Endothelial cell of umbilical vein (primary cell): ENCODE measurements at regions not wholly inside any gene's neighbourhood (a gene's known extent, or its start where the extent isn't known, plus 50 kb on each side); places are given as distances from the start of the nearest gene placed in this dataset.

Source experiments
- EZH2 ChIP-seq: IDR thresholded peaks from 2 replicates; pipeline ENCODE4 v1.6.1; 2012; ENCODE audit warnings: borderline replicate concordance, low read depth, mild to moderate bottlenecking, moderate library complexity, low read length, inconsistent platforms; ENCODE audit not compliant: severe bottlenecking
- POLR2A ChIP-seq: IDR thresholded peaks from 2 replicates; pipeline ENCODE4 v1.6.1; 2012; ENCODE audit warnings: low read depth, mild to moderate bottlenecking, control low read depth, low read length
- POLR2AphosphoS5 ChIP-seq: IDR thresholded peaks from 2 replicates; pipeline ENCODE4 v1.6.1; 2012; ENCODE audit warnings: low read depth, mild to moderate bottlenecking, control low read depth, low read length, moderate library complexity; ENCODE audit not compliant: insufficient read depth
- TF ChIP-seq, protein P1 (sequence below), 2 donors: IDR thresholded peaks; 1 replicate in 1 of 2; 2 replicates in 1 of 2; pipeline ENCODE4 v1.5.1; 2011; ENCODE audit warnings: low read length in 2 of 2, mild to moderate bottlenecking in 2 of 2, moderate library complexity in 2 of 2, control low read depth in 1 of 2, inconsistent platforms in 1 of 2, low read depth in 1 of 2; ENCODE audit not compliant: insufficient read depth in 1 of 2; ENCODE audit errors: extremely low read depth in 1 of 2

DNA sequence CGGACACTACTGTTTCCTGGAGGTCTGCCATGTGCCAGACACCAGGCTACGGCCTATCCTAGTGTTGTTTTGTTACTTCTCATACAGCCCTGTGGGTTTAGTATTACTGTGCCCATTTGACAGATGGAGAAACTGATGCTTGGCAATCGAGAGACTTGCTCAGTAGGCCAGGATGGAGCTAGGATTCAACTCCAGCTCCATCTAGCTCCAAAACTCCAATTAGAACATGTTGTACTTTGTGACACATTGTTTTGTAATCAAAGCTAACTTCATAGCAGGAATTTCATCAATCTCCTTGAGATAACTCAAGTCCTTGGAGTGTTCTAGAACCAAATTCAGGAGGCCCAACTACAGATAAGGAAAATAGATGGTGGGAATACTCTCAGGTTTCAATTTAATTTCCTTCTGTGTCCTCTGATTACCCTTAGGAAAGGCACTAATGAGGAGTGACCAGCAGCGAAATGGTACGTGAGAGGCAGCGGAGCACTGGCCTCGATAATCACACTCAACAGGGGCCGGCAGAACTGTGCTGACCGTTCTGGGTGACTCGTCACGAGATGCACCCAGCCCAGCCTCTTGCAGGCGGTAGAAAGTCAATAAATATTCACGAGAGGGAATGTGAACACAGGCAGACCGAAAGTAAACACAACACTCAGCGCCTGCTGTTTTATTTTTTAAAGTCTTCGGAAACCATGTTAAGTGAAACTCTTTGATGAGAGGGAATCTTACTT is 269.6 kb upstream of the NEBL start:
- TF ChIP-seq, protein P1, sequence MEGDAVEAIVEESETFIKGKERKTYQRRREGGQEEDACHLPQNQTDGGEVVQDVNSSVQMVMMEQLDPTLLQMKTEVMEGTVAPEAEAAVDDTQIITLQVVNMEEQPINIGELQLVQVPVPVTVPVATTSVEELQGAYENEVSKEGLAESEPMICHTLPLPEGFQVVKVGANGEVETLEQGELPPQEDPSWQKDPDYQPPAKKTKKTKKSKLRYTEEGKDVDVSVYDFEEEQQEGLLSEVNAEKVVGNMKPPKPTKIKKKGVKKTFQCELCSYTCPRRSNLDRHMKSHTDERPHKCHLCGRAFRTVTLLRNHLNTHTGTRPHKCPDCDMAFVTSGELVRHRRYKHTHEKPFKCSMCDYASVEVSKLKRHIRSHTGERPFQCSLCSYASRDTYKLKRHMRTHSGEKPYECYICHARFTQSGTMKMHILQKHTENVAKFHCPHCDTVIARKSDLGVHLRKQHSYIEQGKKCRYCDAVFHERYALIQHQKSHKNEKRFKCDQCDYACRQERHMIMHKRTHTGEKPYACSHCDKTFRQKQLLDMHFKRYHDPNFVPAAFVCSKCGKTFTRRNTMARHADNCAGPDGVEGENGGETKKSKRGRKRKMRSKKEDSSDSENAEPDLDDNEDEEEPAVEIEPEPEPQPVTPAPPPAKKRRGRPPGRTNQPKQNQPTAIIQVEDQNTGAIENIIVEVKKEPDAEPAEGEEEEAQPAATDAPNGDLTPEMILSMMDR (IDR thresholded peaks at IDR 0.05; ENCODE audit: extremely low read depth in 1 of 2, insufficient read depth in 1 of 2, low read depth in 1 of 2, low read length in 2 of 2), result no peak
- TF ChIP-seq POLR2AphosphoS5 (no peak), EZH2 (no peak), POLR2A (no peak)
